ENCODE measurements at regions not wholly inside any gene's neighbourhood (a gene's known extent, or its start where the extent isn't known, plus 50 kb on each side); places are given as distances from the start of the nearest gene placed in this dataset.

DNA sequence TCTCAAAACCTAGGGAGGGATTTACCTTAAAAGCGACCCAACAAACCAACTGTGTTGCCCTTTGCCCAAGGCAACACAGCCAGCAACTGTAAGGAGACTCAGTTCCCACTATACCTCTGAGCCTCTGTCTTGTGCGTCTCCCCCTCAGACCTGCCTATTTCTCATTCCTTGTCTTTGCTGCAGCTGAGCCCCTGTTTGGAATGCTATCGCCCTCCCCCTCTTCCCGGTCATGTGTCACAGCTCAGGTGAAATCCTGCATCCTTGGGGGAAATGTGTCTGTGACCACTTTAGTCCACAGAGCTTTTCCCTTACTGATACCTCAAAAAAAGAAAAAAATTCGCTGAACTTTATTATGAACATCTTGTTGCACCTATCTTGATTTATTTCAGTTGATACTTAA, 52.0 kb upstream of the LRIG1 start:
- TF ChIP-seq CTCF (IDR thresholded peaks at IDR 0.05 in 4 of 5, conservative IDR thresholded peaks at IDR 0.05 in 1 of 5) = no peak
- TF ChIP-seq POLR2A (IDR thresholded peaks at IDR 0.05) = no peak

Measured in gastrocnemius medialis (tissue), 4 donors.